Astrocyte (in vitro differentiated cells and primary cell): ENCODE measurements at regions not wholly inside any gene's neighbourhood (a gene's known extent, or its start where the extent isn't known, plus 50 kb on each side); places are given as distances from the start of the nearest gene placed in this dataset.

Experiments
- CTCF ChIP-seq: IDR thresholded peaks from 2 replicates; pipeline ENCODE4 v1.5.1; 2011; ENCODE audit warnings: low read depth, mild to moderate bottlenecking, inconsistent platforms, low read length, moderate library complexity; ENCODE audit not compliant: insufficient read depth
- EZH2 ChIP-seq: IDR thresholded peaks from 2 replicates; pipeline ENCODE4 v1.6.1; 2012; ENCODE audit warnings: mild to moderate bottlenecking, low read length, inconsistent platforms; ENCODE audit not compliant: insufficient read depth

GRCh38 chr13:104416973-104417372 is 1350.8 kb upstream of the SLC10A2 start:
- no peak for TF ChIP-seq CTCF
- TF ChIP-seq EZH2: no peak
